ENCODE measurements at regions not wholly inside any gene's neighbourhood (a gene's known extent, or its start where the extent isn't known, plus 50 kb on each side); places are given as distances from the start of the nearest gene placed in this dataset.

GRCh38 chr15:36358523-36358922 lies 220.9 kb upstream of the CDIN1 start:
- Histone ChIP-seq H3K36me3 (no peaks in the 10 kb centered on the region), H3K27ac (no peak overlapping the region), H3K9me3 (no peaks in the 10 kb centered on the region), H3K27me3 (no peaks in the 10 kb centered on the region), H3K4me1 (peaks cover 0 to 20% of the 10 kb centered on the region in 2 donors), H3K4me3 (no peak overlapping the region)
- TF ChIP-seq CTCF (IDR thresholded peaks at IDR 0.05), result no peak
- DNase-seq (ENCODE audit: low spot score), result no peak

GRCh38 chr15:36359286-36359685 lies 220.1 kb upstream of the CDIN1 start:
- no peak for DNase-seq (ENCODE audit: low spot score)
- H3K4me1 ChIP-seq, result peaks cover 0 to 20% of the 10 kb centered on the region in 2 donors
- H3K27me3 ChIP-seq, result no peaks in the 10 kb centered on the region
- H3K36me3 ChIP-seq, result no peaks in the 10 kb centered on the region
- TF ChIP-seq CTCF (IDR thresholded peaks at IDR 0.05), result no peak
- no peak overlapping the region for H3K4me3 ChIP-seq
- H3K27ac ChIP-seq, result no peak overlapping the region
- H3K9me3 ChIP-seq, result no peaks in the 10 kb centered on the region

DNA sequence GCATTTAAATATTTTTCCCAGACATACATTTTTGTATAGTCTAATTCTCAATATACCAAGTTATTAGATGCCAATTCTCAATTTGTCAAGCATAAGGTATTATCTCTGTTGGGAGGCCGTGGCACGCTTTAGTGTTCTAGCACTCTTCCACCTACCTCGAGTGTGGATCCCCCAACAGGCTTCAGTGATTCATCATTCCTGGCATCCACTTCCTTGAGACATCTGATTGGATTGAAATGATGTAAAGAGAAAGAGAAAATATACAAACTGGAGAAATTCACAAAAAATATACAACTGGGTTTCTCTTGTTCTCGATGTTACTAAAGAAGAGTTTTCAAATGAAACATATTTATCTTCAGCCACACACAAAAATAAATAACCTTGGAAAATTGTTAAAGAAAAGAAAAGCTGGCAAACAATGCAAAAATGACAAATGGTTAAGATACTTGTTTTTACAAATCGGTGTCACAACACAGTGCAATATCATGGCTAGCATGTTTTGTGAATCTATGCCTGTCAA lies 218.0 kb upstream of the CDIN1 start:
- DNase-seq (ENCODE audit: low spot score), result no peak
- H3K36me3 ChIP-seq, result no peaks in the 10 kb centered on the region
- H3K27me3 ChIP-seq, result no peaks in the 10 kb centered on the region
- H3K27ac ChIP-seq, result no peak overlapping the region
- H3K4me3 ChIP-seq, result no peak overlapping the region
- TF ChIP-seq CTCF (IDR thresholded peaks at IDR 0.05), result no peak
- H3K9me3 ChIP-seq, result no peaks in the 10 kb centered on the region
- peaks cover 0 to 19% of the 10 kb centered on the region in 2 donors for H3K4me1 ChIP-seq

DNA sequence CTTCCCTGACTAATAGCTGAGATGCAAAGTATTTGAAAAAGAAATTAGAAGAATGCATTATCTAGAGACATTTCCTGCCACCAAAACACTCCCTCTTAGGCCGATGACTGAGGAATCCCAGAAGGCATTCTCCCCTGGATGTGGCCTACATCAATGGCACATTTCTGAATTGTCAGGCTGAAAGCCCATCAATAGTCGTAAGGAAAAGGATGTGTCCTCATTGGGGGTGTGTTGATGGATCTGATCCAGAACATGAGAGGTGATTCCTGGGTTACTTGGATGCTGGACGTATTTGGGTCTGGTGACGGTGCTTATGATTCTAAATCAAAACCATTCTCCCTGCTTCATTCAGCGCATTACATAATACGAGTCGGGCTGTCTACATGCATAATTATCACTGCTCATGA lies 216.9 kb upstream of the CDIN1 start:
- Histone ChIP-seq H3K4me1 (peaks cover 0 to 9% of the 10 kb centered on the region in 2 donors), H3K9me3 (no peaks in the 10 kb centered on the region), H3K36me3 (no peaks in the 10 kb centered on the region), H3K27ac (no peak overlapping the region), H3K27me3 (no peaks in the 10 kb centered on the region), H3K4me3 (no peak overlapping the region)
- DNase-seq (ENCODE audit: low spot score), result no peak
- no peak for TF ChIP-seq CTCF (IDR thresholded peaks at IDR 0.05)

DNA sequence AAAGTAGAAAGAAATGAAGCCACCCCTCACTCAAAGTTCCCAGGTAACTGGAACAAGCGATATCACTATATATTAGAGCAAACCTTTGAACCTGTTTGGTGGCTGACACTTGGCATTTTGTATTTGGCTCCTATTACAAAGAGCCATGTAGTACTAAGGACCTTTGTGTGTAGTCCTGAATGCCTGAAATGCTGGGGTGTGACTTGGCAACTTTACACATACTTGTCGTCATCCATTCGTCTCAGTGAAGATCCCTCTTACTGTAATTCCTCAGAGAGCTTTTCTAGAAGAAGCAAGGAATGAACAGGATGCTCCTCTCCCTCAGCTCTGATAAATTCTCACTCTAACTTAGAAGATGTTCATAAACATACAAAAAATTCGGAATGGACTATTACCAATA lies 216.1 kb upstream of the CDIN1 start:
- Histone ChIP-seq H3K4me1 (peaks cover 0 to under 1% of the 10 kb centered on the region in 2 donors), H3K27me3 (no peaks in the 10 kb centered on the region), H3K36me3 (no peaks in the 10 kb centered on the region), H3K9me3 (no peaks in the 10 kb centered on the region), H3K4me3 (no peak overlapping the region), H3K27ac (no peak overlapping the region)
- no peak for DNase-seq (ENCODE audit: low spot score)
- TF ChIP-seq CTCF (IDR thresholded peaks at IDR 0.05), result no peak

DNA sequence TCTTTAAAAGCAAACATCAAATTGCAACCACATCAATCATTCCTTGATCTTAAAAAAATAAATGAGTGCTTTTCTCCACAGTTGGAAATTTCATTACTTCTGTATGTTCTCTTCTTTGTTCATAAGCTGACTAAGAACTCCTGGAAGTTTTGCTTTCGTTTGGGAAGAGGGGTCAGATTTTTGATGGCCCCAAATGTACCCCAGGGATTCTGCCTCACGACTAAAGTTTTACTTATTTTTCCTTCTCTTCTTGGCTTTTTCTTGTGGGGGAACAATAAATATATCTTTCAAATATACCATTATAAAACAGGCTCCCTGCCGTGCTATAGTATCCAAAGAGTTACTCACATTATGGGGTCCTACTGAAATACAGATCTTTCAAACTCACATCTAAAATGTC lies 215.0 kb upstream of the CDIN1 start:
- no peak overlapping the region for H3K4me3 ChIP-seq
- DNase-seq (ENCODE audit: low spot score), result no peak
- no peak for TF ChIP-seq CTCF (IDR thresholded peaks at IDR 0.05)
- H3K36me3 ChIP-seq, result no peaks in the 10 kb centered on the region
- H3K27me3 ChIP-seq, result no peaks in the 10 kb centered on the region
- H3K4me1 ChIP-seq, result no peaks in the 10 kb centered on the region
- no peaks in the 10 kb centered on the region for H3K9me3 ChIP-seq
- H3K27ac ChIP-seq, result no peak overlapping the region

Measured in right atrium auricular region (tissue), 2 donors.